ENCODE measurements at regions not wholly inside any gene's neighbourhood (a gene's known extent, or its start where the extent isn't known, plus 50 kb on each side); places are given as distances from the start of the nearest gene placed in this dataset.

DNA sequence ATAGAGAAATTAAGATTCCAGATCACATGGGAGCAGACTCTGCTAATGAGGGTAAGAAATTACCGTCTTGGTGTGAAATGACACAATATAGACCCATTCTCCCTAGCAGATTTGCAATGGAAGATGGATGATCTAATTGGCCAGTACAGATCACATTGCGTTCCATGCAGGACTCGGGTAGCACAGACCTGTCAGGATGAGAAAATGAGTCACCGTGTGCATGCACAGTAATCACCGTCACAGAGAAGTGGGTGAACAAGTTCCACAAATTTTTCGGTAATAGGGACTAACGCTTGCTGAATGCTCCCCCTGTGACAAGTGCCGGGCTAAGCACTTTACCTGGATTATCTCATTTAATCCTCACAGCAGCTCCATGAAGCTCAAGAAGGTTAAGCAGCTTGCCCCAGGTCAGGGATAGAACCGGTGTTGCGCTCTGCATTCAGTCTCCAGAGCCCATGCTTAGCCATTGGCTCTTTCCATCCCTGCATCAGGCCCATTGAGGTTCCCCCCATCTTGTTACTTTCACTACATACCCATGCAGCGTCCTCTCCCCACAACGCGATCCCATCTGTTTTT lies 375.6 kb downstream of the FBXW7 start:
- TF ChIP-seq CTCF (IDR thresholded peaks at IDR 0.05) (no peak), POLR2A (IDR thresholded peaks at IDR 0.05) (no peak)
